GDM1 (cell line): ENCODE measurements at regions not wholly inside any gene's neighbourhood (a gene's known extent, or its start where the extent isn't known, plus 50 kb on each side); places are given as distances from the start of the nearest gene placed in this dataset.
"Not testable (repeated sequence)": the region's sequence is repeated elsewhere in the genome, so short reads cannot be mapped to it uniquely, and the experiment has no call there.

Source experiments
- DNase-seq: peaks from one replicate; lab custom pipeline; 2025; lab: John Stamatoyannopoulos, UW

DNA sequence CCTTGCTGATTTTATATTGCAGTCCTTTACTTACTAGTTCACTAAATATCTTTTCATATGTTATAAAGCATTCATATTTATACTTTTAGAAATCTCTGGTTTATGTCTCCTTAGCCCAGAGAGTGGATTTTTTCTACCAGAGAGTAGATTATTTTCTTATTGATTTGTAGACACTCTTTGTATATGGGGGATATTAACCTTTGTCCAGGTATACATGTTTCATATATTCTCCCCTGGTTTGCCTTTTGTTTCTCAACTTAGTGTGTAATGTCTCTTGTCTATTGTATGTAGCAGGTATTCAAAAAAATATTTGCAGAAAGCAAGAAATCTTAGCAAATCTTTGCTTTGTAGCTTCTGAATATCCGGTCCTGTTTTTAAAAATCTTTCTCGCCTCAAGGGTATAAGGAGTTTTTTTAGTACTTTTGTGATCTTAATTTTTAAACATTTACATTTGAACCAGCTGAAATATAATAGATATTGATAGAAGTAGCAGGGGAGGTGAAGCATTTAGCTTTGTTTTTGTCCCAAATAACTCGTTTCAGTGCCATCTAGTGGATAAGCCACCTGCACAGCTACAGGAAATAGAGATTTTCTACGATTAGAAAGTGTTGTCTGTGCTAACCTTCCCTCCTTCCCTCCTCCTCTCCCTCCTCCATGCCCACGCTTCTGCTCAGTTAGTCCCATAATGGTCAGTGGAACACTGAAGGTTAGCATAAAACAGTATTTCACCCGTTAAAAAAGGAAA, 97.0 kb downstream of the PHETA1 start:
- DNase-seq = no peak

GRCh38 chr12:111270774-111271173, 98.1 kb downstream of the PHETA1 start:
- DNase-seq = no peak

GRCh38 chr12:111270239-111270638, 98.7 kb downstream of the PHETA1 start:
- DNase-seq = no peak

DNA sequence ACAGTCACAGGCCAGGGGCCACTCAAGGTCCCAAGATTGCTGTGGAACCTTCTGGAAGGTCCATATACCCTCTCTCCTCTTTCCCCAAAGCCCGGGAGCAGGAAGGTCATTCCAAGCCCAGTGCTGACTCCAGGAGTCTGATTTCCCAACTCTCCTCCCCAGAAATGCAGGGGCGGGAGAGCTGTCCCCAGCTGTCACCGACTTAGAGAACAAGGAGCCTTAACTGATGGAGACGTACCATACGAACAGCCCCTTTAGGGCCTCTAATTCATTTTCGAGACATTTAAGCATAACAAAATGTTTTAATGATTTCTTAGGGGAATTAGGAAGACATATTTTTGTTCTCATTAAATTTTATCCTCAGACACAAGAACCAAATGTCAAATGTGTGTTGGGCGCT, 99.2 kb downstream of the PHETA1 start:
- DNase-seq = no peak

DNA sequence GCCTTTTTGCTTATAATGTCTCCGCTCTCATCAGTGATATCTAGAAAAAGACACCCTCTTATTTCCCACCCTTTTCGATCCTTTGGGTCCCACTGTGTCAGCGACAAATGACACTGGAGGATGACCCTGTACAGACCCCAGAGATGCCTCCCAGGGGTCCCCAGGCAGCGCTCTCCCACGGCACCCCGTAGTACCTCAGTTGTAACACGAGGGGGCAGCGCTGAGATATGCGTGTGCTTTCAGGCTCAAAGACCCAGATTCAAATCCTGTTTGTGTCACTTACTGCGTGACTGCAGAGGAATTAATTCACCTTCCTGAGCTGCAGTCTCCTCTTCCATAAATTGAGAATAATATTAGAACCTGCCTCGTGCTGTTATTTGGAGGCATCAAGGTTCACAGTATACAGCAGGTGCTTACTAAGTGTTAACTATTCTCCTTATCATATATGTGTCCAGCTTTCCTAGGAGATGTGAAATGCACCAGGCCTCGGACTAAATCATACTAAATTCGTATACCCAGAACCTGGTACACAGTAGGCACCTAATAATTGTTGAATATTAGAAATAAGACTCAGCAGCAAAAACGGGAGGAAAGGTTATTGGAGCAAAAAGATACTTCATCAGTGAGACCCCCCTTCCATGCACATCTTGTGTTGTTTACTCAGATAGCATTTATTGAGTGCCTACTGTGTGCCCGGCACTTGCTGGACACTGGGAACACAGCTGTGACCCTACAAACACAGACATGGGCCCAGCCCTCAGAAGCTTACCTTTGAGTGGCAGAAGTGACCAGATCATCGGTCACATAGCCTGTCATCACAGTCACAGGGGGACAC, 99.9 kb downstream of the PHETA1 start:
- no peak for DNase-seq

GRCh38 chr12:111267144-111267543, 101.8 kb downstream of the PHETA1 start:
- DNase-seq = no peak

GRCh38 chr12:111261911-111262676, 106.8 kb downstream of the PHETA1 start:
- no peak for DNase-seq

DNA sequence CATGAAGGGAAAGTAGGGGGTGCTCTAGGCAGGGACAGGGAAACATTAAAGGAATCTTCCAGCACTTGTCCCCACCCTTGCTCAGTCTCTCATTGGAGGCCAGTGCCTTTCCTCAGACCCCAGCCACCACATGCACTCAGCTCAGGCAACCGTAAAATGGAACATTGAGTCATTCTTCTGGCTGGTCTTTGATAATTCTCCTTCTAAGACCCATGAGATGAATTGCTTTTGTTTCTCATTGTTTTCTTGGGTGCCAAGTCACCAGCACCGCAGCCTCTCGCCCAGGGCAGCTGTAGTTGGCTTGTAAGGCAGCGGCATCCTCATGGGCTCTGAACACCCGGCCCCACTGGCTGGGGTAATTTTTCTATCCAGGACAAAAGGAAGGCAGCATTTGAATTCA, 108.2 kb downstream of the PHETA1 start:
- no peak for DNase-seq

DNA sequence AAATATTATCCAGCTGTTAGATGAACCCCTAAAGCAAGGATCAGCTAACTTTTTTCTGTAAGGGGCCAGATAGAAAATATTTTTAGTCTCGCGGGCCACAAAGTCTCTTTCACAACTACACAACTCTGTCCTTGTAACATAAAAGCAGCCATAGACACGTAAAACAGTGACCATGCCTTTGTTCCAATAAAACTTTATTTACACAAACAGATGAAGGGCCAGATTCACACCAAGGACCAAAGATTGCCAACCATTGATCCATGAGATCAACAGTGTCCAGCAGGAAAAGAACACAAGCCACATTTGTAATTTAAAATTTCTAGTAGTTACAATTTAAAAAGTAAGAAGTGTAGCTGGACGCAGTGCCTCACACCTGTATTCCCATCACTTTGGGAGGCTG, 109.7 kb downstream of the PHETA1 start:
- no peak for DNase-seq

DNA sequence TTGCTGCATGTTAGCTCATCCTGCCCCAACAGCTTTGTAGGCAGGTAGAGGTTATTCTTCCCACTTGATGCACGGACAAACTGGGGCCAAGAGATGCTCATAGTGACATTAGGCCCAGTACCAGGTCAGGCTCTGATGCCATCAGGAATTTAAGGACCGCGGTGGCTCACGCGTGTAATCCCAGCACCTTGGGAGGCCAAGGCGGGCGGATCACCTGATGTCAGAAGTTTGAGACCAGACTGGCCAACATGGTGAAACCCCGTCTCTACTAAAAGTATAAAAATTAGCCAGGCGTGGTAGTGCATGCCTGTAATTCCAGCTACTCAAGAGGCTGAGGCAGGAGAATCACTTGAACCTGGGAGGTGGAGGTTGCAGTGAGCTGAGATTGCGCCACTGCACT, 110.8 kb downstream of the PHETA1 start:
- DNase-seq = not testable (repeated sequence)

- DNase-seq = no peak
These were observed 111.4 kb downstream of the PHETA1 start for GRCh38 chr12:111257435-111257902.

- DNase-seq = no peak
These were observed 112.1 kb downstream of the PHETA1 start for GRCh38 chr12:111256629-111257434.

DNA sequence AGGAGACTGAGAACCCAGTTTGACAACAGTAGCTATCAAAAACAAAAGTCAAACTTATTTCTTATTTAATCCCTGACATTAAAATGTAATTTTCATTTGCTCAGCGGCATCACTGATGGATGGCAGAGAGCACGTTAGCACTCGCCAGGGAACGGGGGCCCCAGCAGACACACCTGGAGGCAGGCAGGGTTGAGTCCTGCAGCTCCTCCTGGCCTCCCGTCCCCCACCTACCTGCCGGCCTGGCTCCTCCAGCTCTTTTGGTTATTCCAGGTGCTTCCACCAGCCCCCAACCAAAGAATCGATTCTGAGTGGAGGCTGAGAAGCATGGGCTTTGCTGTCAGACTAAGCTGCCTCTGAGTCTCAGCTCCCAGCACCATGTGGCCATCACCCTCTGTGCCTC, 113.6 kb downstream of the PHETA1 start:
- DNase-seq = no peak

GRCh38 chr12:111254106-111254505, 114.8 kb downstream of the PHETA1 start:
- DNase-seq = no peak

GRCh38 chr12:111253213-111253612, 115.7 kb downstream of the PHETA1 start:
- DNase-seq = no peak

GRCh38 chr12:111251787-111252186, 117.1 kb downstream of the PHETA1 start:
- DNase-seq = no peak

DNA sequence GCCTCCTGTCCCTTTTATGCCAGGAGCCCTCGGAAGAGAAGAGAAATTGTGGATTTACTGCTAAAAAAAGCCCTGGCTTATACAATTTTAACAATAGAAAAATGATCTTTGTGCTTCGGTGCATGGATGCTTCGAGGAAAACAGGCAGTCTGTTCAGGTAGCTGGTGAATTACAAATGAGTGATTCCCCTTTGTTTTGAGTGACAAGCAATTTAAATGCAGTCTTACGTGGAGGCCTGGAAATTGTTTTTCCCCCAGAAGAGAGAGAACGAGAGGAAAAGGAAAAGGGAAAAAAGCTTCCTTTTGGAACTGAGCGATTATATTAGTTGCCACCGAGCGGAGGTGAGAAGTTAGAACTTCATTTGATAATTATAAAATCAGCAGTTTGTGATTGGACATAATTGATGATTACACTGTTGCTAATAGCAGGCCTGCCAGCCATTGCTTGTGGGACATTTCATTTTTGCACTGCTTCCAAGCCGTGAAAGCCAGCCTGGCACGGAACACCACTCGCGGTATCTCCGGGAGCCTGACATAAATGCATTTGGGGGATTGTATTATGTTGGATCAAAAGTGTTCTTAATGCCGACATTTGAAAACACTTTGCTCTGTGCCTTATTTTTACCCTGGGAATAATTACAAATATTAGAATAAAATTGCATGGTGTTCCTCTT, 117.7 kb downstream of the PHETA1 start:
- DNase-seq = no peak

GRCh38 chr12:111250251-111250881, 118.5 kb downstream of the PHETA1 start:
- DNase-seq = no peak

DNA sequence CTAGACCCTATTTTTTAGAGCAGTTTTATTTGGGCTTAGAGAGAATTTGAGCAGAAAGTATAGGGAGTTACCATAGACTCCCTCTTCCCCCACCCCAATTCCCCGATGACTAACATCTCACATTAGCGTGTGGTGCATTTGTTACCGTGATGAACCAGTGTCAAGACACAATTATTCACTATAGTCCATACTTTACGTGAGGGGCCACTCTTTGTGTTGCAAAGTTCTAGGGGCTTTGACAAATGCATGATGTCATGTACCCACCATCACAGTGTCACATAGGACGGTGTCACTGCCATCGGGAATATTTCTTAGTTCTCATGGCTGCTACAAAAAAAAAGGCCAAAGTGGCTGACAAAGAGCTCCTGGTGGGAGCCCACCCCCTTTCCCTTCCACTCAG, 119.1 kb downstream of the PHETA1 start:
- DNase-seq = no peak

DNA sequence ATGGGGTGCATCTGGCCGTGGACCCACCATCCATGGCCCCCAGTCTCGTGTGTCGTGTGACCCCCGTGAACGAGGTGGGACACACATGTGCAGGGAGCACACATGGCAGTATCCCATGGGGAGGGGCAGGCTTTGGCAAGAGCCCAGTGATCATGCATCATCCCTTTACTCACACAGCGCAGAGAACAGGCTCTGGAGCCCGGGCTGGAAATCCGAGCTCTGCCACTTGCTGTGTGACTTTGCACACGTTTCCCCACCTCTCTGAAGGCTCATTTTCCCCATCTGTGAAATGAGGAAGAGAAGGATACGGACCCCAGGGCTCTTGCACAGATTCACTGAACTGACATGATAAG, 119.9 kb downstream of the PHETA1 start:
- DNase-seq = no peak
